Activated CD8-positive, alpha-beta memory T cell treated with anti-CD3 and anti-CD28 coated beads for 24 hours (primary cell): ENCODE measurements at regions not wholly inside any gene's neighbourhood (a gene's known extent, or its start where the extent isn't known, plus 50 kb on each side); places are given as distances from the start of the nearest gene placed in this dataset.

ENCODE experiments used
- DNase-seq: peaks from one replicate; pipeline ENCODE4 v3.0.0-alpha.2; 2020

DNA sequence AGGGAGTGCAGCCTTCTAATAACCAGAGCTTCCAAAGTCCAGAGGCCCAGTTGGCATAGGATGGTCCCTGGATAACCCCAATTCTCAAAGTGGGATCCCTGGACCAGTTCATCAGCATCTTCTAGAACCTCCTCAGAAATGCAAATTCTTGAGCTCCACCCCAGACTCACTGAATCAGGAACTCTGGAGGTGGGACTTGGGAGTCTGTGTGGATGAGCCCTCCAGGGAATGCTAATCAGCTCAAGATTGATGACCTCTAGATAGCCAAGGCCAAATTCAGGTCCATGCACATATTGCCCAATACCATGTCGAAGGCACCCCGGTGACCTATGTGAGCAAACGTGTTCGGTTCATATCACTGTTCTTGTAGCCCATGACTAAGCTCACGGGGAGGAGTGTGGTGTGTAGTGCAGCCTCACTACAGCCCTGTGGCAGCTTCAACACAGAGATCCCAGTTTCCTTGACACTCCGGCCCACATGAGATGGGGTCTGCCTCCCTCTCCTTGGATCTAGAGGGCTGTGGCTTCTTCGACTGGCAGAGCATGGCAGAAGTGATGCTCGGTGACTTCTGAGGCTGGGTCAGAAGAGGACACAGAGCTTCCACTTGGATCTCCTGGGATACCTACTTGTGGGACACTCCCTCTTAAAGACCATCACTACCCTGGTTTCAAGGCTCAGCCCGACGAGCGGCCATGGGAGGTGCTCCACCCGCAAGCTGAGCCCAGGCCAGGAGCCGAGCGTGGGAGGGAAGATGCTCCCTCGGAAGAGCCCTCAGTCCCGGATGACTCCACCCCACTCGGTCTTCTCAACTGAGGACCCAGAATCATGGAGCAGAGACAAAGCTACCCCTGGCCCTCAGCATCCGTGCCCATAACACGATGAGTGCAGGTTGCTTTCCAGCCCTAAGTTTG is 151.1 kb upstream of the CST7 start:
- no peak for DNase-seq

DNA sequence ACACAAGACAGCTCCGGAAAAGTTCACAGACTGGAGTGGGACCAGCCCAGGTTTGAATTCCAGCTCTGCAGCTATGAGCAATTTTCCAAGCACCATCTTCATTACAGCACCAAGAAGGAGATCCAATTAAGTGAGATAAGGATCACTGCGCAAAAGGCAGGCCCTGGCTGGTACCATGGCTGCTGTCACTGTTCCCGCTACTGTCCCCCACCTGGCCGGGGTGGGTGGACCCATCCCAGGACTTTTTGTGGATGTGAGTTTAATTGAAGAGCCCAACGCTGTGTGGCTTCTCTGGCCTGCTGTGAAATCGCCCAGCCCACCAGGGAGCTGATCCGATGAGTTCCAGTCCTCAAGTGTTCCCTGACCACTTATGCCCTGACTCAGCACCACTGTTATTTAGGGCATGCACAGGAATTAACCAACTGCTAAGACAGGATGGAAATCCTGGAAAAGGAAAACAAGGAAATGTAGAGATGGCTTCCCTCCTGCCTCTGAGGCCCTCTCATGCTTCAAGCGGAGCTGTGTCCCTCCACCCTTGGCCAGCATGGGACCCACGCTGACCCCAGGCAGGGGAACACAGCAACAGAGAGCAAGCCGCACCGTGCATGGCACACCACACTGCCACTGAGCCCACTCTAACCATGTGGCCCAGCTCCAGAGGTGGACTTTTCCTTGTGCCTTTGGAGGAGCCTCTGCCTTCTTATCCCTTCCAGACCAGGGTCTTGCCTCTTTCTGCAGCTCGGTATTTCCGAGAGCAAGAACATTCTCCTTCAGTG is 150.0 kb upstream of the CST7 start:
- DNase-seq: no peak

DNA sequence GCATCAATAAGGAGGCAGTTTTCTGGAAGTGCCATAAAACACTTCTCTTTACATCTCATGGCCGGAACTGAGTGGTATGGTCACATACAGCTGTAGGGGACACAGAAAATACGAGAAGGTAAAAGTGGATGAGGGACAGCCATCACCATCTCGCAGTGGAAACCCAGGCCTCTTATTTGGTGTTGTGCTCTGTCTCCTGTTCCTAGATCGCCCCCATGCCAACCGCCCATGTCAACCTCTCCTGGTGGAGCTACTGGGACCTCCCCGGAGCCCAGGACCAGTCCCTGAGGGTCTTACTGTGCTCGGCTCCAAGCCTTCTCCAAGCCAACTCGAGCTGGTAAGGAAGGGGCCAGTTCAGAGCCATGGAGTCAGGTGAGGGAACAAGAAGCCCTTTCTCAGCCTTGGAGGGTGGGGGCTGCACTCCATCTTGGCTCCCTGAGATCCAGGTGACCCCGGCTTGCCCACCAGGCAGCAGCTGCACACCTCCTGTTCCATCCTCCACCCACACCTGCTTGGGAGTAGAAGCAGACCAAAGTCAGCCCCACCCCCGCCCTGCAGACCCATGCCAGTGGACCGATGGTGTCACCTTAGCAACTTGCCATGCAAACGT is 149.0 kb upstream of the CST7 start:
- no peak for DNase-seq

DNA sequence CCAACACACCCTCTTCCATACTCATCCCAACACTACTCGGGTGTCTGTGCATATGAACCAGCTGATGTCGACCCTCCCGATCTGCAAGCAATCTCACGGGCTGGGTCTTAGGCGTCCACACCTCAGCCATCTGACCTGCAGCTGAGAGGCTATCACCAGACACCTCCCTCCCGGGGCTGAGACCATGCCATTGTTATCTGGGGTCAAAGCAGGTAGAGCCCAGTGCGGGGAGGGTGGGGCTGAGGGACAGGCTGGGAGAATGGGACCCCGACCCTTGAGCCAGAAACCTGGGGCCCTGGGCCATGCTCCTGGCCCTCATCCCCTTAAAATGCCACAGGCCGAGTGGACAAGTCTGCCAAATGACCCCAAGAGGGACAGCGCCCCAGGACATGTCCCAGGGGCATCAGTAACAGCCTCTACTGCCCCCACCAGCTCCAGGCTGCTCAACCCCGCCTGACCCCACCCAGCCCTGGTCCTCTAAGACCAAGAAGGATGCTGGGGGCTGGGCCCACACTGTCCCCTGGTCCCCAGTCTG is 146.7 kb upstream of the CST7 start:
- DNase-seq: no peak

DNA sequence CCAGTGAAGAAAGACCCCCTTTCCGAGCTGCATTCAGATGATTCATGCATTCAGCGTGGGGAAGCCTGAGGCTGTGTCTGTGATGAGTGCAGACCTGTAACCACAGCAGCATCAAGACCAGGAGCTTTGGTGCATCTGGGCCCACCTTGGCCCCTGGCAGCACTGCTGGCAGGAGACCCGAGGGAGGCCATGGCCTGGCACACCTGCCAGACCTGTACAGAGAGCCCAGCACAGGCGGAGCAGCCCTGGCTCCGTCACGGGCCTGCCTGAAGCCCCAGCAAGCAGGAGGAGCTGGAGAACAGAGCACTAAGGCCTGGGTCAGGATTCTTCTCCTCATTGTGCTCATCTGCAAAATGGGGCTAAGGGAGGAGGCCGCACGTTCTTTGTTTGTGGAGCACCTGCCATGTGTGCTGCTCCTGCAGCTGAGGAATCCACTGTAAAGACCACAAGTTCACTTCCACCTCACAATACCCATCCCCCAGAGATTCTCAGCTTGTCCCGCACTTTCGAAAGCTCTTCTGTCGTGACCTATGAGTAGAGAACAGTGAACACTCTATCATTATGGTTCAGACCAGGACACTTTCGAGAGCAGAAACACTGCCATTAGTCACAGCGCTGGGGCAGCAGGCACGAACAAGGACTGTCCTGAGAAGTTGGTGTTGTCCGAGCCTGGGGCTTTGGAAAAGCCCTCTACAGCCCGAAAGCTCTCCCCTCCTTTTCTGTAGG is 144.4 kb upstream of the CST7 start:
- no peak for DNase-seq

DNA sequence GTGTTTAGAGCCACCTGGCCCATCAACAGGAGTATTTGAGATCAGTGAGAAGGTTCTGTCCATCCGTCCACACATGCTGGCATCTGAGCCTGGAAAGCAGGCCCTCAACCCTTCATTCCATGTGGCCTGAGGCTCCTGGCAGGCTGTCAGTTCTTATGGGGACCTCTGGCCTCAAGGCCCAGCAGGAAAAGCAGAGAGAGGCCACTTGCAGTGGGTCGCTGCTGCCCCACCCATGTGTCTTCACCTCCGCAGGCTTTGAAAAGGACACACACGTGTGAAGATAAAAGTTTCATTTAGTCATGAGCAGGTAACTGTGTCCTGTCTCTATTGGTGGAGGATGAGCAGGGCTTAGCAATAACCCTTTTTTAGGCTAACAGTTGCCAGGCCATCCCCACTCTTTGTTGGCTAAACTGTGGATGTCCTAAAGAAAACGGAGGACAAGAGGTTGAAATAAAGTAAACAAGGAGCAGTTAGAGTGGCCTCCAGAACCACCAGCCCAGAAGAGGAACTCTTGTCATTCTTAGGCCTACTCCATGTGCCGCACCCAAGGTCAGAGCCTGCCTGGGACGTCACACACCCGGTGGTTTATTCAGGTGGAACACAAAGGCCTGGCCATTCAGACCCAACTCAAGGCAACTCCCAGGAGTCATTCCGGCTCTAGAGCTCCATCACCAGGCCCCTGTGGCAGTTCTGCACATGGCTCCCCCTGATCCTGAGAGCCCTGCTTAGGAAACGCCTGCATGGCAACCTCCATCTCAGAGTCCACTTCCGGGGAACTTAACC is 143.4 kb upstream of the CST7 start:
- no peak for DNase-seq

DNA sequence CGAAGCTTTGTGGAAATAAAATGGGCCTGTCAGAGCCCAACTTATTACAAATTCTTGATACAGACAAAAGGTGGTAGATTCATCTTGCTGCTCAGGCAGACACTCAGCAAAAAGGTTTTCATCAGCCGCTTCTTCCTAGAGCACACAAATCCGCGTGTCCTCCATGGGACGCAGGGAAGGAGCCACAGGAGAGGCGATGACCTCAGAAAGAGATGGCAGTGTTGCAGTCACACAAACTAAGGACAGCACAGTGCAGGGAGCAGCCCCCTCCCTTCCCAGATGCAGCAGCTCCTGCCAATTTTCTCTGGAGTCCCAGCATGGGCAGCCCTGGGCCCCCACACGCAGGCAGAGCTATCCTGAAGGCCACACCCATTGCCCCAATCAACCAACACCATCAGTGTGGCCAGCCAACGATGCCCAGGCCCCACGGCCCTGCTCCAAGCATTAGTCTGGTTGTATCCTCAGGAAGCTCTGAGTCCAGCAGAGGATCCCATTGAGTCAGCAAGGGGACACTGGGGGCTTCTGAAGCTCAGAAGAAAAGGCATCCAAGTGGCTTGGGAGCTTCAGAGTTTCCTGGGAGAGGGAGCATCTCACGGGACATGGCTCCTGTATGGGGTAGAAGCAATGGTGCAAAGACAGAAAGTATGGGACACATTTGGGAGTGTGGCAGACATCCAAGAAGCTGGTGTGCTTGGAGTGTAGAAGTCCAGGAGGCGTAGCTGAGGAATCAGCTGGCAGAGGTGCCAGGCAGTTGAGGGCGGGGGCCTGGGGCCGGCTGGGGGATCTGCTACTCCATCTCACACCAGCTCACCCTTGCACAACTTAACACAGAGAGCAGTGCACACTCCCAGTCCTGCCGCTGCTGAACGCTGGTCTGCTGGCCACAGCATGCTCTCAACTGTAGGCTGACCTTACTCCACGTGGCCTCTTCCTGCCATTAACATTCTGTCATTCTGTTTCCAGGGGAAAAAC is 142.1 kb upstream of the CST7 start:
- DNase-seq: no peak

DNA sequence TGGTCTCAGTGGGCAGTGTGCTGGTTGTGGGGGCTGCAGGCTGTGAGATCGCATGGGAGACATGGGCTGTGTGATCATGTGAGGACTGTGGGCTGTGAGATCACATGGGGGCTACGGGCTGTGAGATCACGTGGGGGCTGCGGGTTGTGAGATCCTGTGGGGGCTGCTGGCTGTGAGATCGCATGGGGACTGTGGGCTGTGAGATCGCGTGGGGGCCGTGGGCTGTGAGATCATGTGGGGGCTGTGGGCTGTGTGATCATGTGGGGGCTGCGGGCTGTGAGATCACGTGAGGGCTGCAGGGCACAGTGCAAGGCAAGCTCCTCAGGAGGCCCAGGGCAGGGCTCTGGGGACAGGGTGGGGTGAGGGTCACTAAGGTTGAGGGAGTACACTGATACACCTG is 140.5 kb upstream of the CST7 start:
- DNase-seq: no peak

DNA sequence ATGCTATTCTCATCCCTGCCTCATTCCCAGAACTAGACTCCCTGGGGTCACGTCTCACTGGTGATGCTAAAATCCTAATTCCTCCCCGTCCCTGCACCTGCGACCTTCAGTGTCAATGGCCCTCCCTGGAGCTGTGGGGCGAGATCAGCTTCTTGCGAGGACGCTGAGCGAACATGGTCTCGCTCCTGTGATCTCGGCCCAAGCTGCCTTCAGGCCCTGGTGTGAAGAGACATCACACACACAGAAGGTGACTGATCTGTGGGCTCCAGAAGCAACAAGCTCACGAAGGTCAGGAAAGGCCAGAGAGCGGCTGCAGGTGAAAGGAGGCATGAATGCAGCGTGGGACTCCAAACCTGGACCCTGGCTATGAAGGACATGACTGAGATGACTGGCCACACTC is 139.5 kb upstream of the CST7 start:
- DNase-seq: no peak

DNA sequence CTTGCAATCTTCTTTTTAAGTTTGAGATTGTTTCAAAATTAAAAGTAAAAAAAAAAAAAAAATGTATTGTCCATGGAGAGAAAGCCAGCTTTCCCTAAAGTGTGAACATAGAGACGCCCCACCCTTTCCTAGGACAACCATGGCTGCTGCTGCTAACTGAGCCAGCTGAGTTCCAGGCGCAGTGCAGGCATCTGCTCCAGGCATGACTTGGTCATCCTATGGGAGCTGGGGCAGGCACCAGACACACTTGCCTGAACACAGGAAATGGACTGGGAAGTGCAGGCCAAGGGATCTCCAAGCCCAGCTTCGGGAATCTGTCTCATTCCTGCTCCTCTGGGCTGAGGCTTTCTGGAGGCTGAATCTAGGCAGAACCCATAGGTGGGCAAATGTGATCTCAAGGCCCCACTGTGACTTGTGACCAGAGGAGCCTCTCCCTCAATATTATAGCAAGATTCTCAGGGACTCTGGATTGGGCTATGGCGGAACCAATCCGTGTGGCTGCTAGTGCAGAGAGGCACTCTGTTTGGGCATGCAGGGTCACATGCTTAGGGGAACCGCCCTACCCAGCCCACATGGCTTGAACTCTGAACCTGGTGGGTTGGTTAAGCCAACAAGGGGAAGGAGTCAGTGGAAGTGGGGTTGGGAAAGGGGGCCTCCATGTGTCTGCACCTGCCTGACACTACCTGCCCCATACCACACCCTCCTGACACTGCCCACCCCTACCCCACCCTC is 138.2 kb upstream of the CST7 start:
- DNase-seq: no peak

DNA sequence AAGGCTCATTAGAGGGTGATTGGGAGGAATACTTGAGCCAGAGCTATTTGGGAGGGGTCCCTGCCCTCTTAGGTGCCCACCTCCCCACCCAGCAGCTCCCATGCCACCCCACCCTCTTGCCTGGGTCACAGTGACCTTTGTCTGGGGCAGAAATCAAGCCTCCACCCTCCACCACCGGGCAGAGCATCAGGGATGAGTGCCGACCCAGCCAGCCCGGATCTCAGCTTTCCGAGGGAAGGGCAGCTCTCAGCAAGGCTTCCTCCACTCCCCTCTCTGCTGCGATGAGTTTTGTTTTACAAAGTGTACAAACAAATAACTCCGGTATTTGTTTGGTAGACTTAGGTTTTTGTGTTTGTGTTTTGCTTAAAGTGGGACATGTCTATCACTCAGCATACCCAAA is 136.7 kb upstream of the CST7 start:
- DNase-seq: no peak

DNA sequence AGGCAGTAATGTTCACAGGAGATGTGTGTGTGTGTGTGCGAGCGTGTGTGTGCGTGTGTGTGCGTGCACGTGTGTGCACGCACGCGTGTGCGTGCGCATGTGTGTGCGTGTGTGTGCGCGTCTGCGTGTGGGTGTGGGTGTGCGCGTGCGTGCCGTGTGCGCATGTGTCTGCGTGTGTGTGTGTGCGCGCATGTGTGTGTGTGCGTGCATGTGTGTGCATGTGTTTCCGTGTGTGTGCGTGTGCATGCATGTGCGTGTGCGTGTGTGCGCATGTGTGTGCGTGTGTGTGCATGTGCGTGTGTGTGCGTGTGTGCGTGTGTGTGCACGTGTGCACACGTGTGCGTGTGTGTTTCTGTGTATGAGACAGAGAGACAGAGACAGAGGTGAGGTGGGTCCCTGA is 136.0 kb upstream of the CST7 start:
- no peak for DNase-seq

DNA sequence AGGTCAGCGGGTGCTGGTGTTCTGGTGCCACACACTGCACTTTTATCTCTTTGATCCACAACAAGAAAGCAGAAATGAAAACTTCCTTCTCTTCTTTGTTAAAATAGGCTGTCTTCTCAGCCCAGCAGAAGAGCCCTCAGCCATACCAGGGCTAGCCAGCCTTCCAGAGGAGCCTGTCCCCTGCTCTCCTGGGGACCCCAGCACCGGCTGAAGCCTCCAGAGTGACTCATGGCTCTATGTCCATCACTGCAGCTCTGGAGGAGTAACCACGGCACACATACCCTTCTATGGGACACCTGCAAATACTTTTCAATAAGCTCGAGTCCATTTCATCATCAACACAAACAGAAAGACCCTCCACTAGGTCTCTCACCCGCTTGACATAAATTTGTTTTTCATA is 135.6 kb upstream of the CST7 start:
- DNase-seq: no peak

DNA sequence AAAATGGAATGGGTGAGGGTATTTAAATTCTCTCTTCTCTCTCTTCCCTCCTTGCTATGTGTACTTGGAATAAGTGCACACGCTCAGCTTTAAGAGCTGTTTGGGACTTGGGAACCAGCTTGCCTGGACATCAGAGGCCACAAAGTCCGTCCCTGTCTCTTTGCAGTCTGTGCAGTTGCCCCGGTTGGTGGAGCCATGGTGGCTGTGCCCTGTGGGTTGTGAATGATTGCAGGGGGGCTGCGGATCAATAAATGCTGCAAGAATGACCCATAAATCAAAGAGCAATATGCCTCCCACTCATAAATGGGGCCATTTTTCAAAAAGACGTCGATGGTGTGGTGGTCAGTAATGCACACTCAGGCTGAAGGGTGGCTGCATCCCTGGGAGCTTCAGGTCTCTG is 135.1 kb upstream of the CST7 start:
- no peak for DNase-seq

DNA sequence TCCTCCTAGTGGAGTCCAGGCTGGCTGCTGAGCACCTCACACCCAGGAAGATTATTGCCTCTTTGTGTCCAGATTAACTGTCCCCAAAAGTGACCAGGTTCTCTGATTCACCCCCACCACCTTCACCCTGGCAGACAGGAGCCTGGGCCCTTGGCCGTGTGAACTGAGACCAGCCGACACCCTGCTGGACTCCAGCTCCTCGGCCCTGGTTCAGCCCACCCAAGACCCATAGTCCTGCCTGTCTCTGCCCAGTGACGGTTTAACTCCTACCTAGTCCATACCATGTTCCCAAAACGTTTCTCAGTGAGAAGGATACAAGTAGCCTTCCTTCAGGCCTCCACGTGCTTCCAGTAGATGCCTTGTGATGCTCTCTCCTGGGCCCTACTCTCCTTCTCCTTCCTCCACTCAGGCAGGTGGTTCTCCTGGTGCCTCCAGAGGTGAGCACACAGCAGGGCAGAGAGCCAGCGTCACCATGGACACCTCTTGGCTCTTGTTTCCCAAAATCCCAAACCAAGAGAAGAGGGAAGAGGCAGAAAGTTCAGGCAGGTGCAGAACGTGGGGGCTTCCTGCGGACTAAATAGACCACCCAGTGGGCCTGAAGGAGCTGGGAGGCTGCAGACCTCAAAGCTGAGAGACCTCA is 134.4 kb upstream of the CST7 start:
- no peak for DNase-seq

DNA sequence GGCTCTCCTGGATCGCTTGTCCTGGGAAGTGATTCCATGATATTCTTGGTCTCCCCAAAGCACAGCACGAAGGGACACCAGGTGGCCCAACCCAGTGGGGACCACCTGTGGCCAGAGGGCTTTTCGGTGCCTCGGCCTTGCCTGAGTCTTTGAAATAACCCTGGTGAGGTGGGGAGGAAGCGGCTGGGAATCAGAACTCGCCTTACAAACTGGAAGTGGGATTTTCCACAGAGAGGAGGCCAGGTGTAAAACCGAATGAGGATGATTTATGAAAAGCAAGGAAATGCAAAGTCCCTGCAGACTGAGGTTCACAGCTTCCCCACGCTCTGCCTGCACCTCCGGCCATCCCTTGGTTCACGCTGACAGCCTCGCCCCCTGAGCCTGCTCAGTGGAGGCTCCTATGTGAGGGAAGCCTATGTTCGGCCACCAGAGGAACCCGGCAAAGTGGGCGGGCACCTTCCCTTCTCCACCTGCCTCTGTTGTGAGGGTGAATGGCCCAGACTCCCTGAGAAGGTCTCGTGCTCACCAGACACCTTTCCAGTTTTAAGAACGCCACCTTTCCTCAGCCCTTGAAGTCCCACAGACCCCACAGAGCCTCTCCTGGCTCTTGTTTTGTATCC is 133.8 kb upstream of the CST7 start:
- DNase-seq: no peak

DNA sequence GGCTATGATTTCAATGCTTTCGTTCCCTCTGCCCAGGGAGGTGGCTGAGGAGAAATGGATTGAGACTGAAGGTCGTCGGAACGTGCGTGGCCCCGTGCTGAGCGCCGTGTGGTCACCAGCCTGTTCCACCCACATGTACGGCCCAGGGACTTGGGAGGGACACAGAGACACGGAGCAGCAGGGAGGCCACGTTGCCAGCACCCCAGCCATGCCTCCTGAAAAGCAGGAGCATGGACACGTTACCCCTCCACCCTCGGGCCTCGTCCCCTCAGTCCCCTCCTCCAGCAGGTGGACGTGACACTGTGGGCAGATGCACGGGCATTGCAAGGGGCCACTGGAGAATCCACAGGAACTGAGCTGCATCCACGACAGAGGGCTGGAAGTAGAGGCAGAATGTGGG is 133.1 kb upstream of the CST7 start:
- no peak for DNase-seq

DNA sequence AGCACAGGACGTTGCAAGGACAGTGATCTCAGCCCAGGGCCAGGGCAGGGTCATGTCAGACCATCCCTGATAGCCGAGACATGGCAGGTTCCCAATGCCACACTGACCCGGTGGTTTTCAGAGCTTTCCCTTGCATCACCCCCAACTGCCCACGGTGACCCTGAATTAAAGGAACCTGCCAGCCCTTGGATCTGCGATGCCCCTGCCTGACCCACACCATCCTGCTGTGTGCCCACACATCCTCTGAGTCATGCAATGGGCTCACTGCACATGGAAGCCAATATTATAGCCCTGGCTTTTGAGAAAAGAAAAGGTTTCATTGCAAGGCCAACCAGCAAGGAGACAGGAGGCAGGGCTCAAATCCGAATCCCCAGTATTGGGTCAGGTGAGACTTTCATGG is 132.6 kb upstream of the CST7 start:
- no peak for DNase-seq

DNA sequence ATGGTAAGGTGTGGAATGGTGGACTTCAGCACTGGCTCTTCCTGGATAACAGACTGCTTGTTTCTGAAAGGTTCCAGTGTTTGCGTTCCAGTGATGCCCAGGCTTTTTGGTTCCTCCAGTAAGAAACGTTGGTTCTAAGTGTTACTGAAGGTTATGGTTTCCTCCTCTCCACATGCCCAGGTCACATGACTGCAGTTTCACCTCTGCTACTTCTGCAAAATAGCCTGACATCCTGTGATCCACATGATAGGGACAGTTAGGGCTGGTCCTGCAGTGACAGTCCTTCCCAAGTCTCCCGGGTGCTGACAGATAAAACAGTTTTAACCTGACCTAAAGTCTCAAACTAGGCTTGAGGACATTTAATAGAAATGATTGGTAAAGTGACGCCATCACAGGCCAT is 132.2 kb upstream of the CST7 start:
- no peak for DNase-seq
